Anterior cingulate cortex (tissue), 58 donors: ENCODE measurements at regions not wholly inside any gene's neighbourhood (a gene's known extent, or its start where the extent isn't known, plus 50 kb on each side); places are given as distances from the start of the nearest gene placed in this dataset.
A peak's percentile ranks its signal among the peaks of the same experiment; 100 is the strongest.

Experiments
- DNase-seq, 58 donors: peaks; one replicate each; lab custom pipeline; 2025; lab: John Stamatoyannopoulos, UW

DNA sequence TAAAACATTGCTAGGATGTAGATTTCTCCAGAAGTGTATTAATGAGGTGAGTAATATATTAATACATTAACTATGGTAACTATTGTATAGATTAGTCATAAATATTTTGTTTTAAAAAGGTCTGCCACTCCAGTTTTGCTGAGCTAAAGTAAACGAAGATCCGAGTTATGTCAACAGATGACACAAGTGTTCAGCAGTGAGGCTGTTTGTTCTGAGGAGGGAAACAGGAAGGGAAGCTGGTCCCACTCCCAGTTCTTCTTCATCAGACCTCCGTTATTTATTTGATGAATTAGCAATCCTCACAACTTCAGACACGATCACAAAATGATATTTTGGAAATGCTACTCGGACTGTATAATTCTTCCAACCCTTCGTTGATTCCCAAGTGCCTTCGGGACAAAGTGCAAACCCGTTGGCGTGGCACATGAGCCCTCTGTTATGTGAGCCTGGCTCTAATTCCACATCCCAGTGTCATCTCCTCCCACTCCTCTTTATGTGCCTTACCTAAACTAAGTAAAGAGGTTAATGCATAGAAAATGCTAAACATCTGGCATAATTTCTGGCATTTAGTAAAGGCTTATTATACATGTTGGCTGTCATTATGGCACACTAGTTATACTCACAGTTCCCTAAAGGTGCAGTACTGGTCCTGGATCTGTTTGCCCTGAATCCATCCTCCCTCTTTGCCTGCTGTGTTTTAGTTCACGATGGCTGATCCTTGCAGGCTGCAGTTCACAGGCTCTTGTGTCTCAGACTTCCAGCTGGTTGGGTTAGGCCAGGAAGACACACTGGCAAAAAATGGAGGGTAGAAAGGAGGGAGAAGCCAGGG, 190.6 kb upstream of the LNX1 start:
- DNase-seq = no peak

DNA sequence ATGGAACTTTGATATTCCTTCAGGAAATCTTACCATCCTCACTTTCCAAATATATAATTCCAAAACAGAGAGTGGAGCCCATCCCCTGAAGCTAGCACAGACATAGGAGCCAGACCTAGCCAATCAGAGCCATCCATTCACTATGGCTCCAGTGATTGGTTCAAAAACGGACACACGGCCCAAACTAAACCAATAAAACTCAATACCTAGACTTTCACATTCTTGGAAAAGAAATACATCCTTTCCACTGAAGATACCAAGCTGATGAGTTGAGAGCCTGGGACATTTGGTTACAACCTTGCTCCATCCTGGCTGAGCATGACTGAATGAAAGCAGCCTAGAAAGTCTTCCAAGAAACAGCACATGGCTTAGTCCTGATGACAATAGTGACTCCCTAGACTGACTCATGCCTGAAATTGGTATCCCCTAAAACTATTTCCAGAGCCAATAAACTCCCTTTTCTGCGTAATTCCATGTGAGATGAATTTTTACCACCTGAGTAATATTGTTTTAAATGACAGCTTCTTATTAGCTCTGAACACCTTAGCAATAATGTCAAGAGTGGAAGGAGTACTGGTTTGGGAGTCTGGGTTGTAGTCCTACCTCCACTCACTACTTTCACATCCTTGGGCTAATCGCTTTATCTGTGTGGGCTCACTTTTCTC, 189.6 kb upstream of the LNX1 start:
- no peak for DNase-seq

DNA sequence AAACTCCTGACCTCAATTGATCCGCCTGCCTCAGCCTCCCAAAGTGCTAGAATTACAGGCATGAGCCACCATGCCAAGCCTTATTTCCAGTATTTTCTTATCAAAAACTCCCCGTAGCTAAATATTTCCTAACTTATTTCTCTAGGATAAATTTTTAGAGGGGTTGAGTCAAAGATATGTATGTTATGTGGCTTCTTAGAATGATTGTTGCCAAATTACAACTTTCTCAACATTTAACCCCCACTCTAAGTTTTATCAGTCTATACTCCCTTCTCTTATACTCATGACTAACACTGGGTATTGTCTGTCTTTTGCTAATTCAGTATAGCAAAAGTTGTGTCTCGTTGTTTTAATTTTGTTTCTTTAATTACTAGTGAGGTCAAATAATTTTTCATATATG, 187.7 kb upstream of the LNX1 start:
- DNase-seq = no peak

DNA sequence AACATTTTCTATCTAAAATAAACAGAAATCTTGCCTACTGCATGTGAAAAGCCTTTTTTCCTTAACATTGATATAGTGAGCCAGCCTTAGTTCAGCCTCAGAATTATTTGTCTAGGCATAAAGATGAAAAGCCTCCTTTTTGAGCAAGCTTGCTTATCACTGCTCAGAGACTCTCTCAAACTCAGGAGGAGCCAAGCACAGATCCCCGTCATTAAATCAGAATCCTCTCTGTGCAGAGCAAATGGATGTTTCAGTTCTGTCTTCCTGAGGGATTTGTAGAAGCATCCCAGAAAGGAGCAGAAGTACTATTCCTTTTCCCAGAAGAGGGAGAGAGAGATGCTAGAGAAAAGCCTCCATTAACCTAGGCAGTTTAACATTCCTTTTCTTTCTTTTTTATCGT, 186.9 kb upstream of the LNX1 start:
- DNase-seq = no peak

DNA sequence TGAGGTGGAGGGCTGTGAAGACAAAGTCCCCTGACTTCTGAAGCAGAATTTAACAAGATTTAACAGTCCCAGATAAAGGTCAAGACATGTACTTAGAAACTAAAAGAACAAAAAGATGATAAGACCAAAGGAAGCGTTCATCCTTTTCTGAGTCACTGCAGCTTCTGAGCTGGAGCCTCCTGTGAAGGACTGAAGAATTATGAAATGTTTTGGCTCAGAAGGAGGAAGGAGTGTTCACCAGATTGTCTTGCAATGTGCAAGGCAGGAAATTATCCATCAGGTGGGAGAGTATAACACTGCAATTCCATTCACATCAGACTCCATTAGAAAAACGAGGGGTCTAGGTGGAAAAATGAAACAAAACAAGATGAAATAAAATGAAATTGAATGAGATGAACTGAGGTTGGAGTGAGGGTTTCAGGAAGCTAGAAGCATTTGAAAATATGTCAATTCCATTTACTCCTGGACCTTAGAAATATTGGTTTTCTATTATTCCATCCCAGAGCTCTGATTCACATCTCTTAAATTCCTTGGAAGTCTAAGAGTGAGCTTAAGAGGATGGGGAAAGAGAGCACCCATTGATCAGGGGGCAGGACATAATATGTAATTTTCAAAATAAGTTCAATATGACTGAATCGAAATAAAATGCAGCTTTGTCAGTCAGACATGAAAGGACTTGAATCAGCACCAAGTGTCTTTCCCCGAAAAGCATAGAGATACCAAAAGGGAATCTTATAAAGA, 186.1 kb upstream of the LNX1 start:
- no peak for DNase-seq

DNA sequence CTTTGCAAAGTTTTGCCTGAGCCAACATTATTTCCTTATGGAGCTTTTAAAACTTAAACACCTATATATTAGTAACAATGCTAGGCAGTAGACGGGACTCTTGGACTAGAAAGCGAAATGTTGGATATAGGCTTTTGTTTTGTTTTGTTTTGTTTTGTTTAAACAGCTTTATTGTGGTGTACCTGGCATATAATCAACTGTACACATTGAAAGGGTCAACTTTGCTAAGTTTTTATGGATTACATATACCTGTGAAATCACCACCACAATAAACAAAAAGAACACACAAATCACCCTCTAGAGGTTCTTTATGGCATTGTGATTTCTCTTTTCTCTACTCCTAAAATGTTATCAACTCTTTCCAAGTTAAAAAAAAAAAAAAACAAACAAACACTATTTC, 184.9 kb upstream of the LNX1 start:
- no peak for DNase-seq

DNA sequence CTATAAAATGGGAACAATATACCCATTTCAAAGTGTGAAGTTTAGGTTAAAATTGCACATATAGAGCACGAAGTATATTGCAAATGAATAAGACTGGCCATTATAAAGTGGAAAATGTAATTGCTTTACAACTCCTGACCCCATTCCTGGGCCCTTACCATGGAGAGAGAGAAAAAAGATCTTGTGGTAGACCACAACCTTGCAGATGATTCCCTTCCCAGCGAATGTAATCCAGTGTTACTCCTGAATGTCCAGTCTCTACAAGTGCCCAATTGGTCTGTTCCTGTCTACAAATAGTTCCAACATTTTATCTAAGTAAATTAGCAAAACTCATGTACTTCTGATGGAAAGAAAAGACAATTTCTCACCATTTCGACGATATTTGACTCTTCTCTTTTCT, 184.1 kb upstream of the LNX1 start:
- no peak for DNase-seq

DNA sequence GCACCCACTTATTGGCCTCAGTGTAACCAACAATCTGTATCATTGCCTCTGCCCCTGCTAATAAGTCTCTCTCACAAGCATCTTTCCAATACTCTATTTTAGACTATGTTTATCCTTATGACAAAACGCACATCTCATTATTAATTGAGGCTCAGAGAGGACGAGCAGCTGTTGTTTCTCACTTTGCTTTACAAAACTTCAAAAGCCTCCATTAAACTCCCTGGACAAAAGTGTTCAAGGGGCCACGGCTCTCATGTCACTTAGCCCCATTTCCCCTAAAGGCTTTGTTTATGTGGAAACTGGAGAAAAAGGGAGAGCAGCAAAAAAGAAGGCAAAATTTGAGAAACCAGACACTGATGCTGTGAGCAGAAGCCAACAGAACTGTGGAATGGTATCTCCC, 180.0 kb upstream of the LNX1 start:
- DNase-seq = no peak

DNA sequence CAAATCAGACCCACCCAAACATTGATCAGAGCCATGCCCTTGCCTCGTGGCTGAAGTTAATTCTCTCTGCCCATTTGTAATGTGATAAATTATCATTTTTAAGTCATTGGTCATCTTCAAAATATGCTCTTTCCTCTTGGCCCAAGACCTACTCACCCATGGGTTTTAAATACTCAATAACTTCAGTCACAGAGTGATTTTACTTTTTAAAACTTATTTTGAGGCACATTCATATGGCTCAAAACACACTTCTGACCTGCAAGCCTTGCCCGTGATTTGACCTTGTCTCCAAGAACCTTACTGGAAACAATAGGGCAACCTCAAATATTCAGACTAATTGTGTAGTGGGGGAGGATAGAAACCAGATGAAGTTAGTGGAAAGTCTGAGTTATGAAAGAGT, 176.2 kb upstream of the LNX1 start:
- no peak for DNase-seq

DNA sequence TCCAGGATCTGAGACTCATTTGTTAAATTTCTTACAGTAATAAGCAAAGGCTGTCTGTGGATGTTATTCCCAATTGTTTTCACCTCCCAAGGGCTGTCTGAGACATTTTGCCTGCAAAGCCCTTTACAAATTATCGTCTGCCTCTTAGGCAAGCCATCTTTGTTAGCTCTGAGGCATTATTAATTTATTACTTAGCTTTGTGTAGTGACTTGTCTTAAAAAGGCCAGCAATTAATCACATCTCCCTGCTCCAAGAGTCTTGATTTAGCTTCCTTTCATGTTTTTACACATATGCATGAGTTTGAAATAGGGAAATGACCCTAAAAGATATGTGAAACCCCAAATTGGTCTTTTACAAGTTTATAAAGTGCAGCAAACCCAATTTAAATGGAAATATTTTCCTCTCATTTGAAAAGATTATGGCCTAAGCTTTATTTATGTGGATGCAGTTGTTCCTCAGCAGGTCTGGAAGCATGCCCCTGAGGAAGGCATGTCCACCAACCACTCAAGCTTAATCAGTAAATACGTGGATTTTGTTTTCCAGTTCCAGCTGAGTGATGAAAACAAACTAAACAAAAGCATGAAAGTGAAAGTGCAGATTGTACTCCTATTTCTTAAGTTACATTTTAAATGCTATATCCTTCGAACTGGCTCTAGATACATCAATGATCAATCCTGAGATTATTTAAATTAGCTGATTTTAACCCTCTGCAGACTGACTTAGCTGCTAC, 173.6 kb upstream of the LNX1 start:
- DNase-seq = no peak

DNA sequence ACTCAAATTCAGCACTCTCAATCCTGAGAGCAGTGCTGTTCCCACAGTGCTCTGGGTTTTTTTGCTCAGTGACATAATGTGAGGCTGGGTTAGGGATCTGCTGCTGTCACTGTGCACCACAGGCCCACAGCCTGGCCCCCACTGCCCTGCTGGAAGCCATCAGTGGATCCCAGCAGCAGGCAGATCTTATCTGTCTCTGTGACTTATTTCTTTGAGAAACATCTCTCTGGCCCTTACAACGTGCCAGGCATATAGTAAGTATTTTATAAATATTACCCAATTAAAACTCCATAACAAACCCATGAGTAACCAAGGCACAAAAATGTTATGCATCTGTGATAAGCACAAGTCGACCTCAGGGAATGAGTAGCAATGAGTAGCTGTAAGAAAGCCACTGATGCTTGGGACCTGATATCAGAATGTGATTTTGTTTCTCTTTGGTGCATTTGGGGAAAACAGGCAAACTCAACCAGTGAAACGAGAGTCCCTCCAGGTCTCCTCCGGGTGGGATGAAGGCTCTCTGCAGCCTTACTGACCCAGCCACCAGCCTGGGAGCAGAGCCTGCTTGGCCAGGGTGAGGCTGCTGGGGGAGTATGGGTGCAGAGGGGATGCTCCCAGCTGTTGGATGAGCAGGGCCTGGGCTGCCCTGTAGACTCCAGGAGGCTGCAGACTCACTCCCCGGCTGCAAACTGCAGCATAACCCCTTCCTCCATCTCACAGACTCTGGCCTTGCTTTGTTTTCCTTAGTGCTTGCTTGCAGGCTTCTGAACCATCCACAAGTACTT, 172.7 kb upstream of the LNX1 start:
- peak in 1 of 58 donors; percentile 0 for DNase-seq

DNA sequence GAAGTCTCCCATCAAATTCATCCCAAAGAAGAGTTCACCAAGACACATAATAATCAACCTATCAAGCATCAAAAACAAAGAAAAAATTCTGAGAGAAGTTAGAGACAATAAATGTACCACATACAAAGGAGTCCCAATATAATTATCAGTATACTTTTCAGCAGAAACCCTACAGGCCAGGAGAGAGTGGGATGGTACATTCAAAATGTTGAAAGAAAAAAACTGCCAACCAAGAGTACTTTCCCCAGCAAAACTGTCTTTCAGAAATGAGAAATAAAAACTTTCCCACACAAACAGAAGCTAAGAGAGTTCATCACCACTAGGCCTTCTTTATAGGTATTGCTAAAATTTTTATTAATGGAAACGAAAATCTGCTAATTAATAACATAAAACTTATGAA, 164.4 kb upstream of the LNX1 start:
- DNase-seq = no peak

DNA sequence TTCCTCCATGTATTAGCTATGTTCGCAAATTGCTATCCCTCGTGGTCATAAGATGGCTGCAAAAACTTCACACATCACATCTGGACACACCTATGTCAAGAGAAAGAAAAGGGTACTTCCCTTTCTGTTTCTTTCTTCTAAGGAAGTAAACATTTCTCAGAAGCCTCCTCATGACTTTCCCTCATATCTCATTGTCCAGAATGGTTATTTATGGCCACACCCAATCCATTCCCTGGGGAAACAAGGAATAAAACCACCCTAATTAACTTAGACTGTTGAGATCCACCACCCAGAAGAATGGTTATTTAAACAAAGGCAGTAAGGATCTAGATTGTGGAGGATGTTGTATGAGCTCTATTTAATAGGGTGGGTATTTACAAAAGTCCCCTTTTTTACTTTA, 160.8 kb upstream of the LNX1 start:
- DNase-seq = no peak

DNA sequence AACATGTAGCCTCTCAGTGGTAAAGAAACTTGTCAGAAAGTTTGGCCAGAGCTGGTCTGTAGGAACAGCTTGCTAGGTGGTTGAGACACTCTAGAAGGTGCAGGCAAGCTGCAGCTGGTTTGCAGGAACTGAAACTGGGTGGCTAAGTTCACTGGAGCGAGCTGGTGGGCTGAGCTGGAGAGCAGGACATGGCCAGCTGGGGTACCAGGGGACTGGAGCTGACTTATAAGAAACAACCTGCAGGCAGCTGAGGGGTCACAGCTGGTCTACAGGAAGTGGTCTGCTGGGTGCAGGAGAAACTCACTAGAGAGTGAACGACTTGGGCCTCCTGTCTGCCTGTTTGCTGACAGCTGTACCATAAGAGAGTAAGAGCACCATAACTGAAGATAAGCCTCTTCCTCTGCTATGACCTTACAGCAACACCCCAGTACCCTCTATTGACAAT, 157.1 kb upstream of the LNX1 start:
- DNase-seq = no peak

DNA sequence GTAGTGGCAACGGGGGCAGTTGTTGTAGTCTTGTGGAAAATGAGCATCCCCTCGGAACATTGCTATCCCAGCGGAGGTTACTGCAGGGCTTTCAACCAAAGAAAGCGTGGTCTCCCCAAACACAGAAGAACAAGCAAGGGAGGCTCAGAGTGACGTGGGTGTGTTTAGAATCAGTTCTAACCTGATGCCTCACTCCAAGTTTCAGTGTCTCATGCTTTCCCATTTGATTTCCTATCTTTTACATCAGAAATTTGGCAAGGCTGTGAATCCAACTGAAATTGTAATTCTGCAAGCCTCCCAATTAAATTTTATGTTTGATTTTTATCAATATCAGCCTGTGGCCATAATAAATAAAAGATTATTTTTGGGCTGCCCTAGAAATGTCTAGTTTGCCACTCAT, 156.1 kb upstream of the LNX1 start:
- DNase-seq = no peak

DNA sequence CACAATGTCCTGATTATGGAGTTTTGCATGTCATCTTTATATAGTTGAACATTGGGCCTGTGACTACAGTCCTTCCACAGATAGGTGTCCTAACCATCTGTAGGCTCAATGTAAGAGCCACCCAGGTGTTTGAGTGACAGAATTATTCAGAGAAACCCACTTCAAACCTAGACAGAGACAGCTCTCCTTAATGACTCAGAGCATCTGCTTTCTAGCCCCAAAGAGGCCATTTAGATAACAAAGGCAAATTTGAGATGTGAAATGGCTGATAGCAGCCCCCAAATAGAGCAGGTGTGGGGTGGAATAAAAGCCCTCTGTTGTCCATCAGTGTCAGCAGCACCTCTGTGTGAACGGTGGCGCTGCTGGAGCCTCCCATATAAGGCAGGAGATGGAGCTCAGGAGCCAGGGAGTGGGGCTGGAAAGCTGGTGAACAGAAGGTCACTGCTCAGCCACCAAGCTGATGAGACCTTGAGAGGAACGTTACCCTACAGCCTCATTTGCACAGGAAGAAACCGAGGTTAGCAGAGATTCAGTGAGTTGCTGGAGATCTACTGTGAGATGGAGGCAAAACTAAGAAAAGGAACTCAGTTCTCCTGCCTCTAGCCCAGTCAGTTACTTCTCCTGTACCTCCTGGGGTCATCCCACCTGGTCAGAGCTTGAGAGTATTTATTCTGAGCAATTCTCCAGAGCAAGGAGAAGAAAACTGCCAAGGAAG, 153.3 kb upstream of the LNX1 start:
- no peak for DNase-seq

DNA sequence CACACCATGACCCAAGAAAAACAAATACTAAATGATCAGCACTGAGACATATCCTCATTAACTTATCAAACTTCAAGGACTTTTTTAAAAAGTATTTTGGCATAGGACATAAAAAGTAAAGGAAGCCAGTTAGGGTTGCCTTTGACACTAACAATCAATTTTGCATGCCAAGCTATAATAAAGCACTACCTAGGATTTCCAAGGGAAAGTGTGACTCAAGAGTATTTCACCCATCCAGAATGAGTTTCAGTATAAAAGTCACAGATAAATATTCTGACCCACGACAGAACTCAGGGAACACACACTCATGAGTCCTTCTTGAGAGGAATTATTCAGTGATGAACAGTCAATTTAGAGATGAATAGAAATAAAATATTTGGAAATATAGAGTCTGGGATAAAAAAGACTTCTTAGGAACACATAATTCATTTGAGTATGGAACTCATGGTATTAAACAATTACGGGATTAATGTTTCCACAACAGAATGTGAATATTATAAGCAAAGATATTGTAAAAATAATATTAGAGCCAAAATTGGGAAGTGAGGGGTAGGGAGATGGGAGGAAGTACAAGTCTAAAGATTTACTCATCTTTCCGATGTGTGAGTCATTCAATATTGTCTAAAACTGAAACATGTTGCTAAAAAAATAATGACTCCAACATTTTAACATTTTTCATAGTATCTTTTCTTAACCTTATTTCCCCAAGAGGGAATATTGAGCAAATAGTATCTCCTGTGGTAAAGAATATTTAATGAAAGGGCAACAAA, 143.5 kb upstream of the LNX1 start:
- DNase-seq = no peak

DNA sequence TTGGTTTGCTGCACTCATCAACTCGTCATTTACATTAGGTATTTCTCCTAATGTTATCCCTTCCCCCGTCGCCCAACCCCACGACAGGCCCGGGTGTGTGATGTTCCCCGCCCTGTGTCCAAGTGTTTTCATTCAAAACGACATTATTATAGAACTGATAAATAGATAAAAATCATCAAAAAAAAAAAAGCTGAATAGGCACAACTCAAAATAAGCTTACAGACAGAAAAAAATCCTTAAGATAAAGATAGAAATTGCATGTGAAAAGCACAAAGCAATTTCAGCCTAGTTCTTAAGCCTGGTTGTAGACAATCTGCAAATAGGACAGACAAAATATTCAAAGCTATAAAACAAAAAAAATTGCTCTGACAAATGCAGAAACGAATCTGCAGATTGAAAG, 142.9 kb upstream of the LNX1 start:
- DNase-seq = no peak

DNA sequence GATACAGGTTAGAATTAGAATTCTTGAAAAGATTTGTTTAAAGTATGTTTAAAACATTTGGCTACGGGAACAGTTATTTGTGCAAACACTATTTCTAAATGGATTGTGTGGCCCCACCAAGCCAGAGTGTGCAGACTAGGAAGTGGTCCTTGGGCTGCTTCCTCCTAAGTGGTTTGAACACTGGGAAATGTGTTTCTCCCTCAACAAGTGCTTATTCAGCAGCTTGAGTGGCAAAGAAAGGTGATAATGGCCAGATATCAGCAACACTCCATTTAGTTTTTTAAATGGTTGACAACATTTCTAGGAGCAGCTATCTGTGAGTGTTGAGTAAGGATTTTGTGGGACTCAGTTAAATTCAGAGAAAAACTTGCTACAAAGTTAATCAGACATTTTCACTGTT, 141.4 kb upstream of the LNX1 start:
- no peak for DNase-seq
